Stimulated activated CD4-positive, alpha-beta T cell treated with anti-CD3 and anti-CD28 coated beads, Interleukin-1b, Interleukin-23, amount 100 ng/mL, for 24 hours (primary cell): ENCODE measurements at regions not wholly inside any gene's neighbourhood (a gene's known extent, or its start where the extent isn't known, plus 50 kb on each side); places are given as distances from the start of the nearest gene placed in this dataset.
"Not testable (repeated sequence)": the region's sequence is repeated elsewhere in the genome, so short reads cannot be mapped to it uniquely, and the experiment has no call there.

Experiments used
- DNase-seq, 4 experiments: peaks; one replicate each; pipeline ENCODE4 v3.0.0-alpha.2; 2020; ENCODE audit warnings: low read depth in 4 of 4, low spot score in 1 of 4

GRCh38 chr10:6702833-6703232, 122.8 kb upstream of the PRKCQ start:
- DNase-seq: not testable (repeated sequence)

GRCh38 chr10:6702030-6702429, 122.0 kb upstream of the PRKCQ start:
- no peak for DNase-seq

GRCh38 chr10:6701289-6701688, 121.2 kb upstream of the PRKCQ start:
- DNase-seq: no peak

GRCh38 chr10:6700066-6700465, 120.0 kb upstream of the PRKCQ start:
- DNase-seq: no peak

GRCh38 chr10:6699336-6699735, 119.3 kb upstream of the PRKCQ start:
- DNase-seq: no peak

GRCh38 chr10:6695519-6695918, 115.4 kb upstream of the PRKCQ start:
- no peak for DNase-seq

GRCh38 chr10:6694447-6695140, 114.5 kb upstream of the PRKCQ start:
- no peak for DNase-seq

- no peak for DNase-seq
These were observed 112.8 kb upstream of the PRKCQ start for GRCh38 chr10:6692856-6693255.

- DNase-seq: no peak
These were observed 112.0 kb upstream of the PRKCQ start for GRCh38 chr10:6692103-6692502.

GRCh38 chr10:6689036-6689435, 109.0 kb upstream of the PRKCQ start:
- no peak for DNase-seq

- no peak for DNase-seq
These were observed 100.7 kb upstream of the PRKCQ start for GRCh38 chr10:6680735-6681134.

- no peak for DNase-seq
These were observed 98.9 kb upstream of the PRKCQ start for GRCh38 chr10:6678956-6679355.

GRCh38 chr10:6678211-6678803, 98.2 kb upstream of the PRKCQ start:
- DNase-seq: peak; percentile 31 to 39 (median 36)

- not testable (repeated sequence) for DNase-seq
These were observed 97.1 kb upstream of the PRKCQ start for GRCh38 chr10:6677129-6677528.

- DNase-seq: no peak
These were observed 94.2 kb upstream of the PRKCQ start for GRCh38 chr10:6674291-6674690.

GRCh38 chr10:6671976-6672375, 91.9 kb upstream of the PRKCQ start:
- no peak for DNase-seq

- no peak for DNase-seq
These were observed 89.3 kb upstream of the PRKCQ start for GRCh38 chr10:6669269-6669859.

GRCh38 chr10:6667679-6668270, 87.7 kb upstream of the PRKCQ start:
- DNase-seq: peak in 2 of 4 experiments; percentile 18 to 36

GRCh38 chr10:6667150-6667549, 87.1 kb upstream of the PRKCQ start:
- DNase-seq: no peak

GRCh38 chr10:6665847-6666246, 85.8 kb upstream of the PRKCQ start:
- peak in 1 of 4 experiments; percentile 20 for DNase-seq

GRCh38 chr10:6660460-6660859, 80.4 kb upstream of the PRKCQ start:
- DNase-seq: no peak

- no peak for DNase-seq
These were observed 79.4 kb upstream of the PRKCQ start for GRCh38 chr10:6659451-6659850.
